Activated T-helper 1 cell treated with anti-CD3 and anti-CD28 coated beads, Interleukin-2, amount 50 U/mL, for 16 hours (primary cell): ENCODE measurements at regions not wholly inside any gene's neighbourhood (a gene's known extent, or its start where the extent isn't known, plus 50 kb on each side); places are given as distances from the start of the nearest gene placed in this dataset.

Experiments used
- DNase-seq, 2 donors: peaks; one replicate each; pipeline ENCODE4 v3.0.0-alpha.2; 2020; ENCODE audit warnings: low read depth in 1 of 2, low spot score in 1 of 2

- DNase-seq = no peak
These were observed 128.5 kb upstream of the COL1A2 start for GRCh38 chr7:94266238-94266644.

- no peak for DNase-seq
These were observed 123.9 kb upstream of the COL1A2 start for GRCh38 chr7:94270772-94271171.

DNA sequence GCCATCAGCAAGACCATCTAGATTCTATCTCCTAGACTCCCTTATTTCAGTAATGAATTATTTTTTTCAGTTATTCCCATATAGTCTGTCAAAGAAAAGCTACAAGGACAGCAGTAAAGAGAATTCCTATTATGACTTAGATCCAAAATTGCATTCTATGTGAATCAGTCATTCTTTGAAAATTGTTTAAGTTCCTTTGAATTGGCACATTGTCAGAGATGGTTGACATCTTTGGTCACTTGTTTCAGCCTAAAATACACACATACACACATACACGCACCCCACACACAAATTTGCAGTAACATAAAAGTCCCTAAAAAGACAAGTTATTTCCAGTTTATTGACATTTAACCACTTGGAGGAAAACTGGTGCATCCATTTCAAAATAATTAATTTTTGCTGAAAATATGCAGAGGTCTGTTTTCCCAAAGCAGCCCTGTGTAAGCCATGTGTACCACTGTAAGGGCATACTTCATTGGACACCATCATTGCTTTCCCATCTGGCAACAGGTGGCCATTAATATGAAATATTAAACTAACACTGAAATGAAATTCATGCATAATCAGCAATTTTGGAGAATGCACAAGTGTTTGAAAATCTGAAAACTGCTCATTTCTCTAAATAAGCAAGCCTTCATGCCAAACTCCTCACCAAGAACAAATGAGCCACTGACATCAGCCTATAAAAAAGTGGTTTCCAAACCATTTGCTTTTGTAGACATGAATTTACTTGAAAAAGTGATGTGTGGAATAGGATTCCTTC lies 121.7 kb upstream of the COL1A2 start:
- DNase-seq = no peak

DNA sequence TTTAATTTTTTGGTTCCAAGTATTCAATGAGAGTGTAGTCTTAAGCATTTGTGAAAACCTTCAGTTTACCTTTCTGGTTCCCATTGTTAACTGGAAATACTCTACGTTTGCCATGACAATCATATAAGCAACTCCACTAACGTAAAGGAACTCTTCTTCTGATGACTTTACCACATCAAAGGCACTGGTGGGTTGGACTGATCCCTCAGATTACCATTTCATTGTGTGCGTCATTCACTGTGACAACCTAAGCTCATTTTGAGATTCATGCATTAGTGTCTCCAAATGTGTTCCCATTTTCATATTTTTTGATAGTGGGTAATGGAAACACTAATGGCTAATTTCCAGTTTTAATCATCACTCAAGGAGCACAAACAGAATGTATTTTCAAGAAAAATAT lies 119.9 kb upstream of the COL1A2 start:
- DNase-seq = no peak

- no peak for DNase-seq
These were observed 118.7 kb upstream of the COL1A2 start for GRCh38 chr7:94276027-94276426.

- no peak for DNase-seq
These were observed 117.9 kb upstream of the COL1A2 start for GRCh38 chr7:94276795-94277194.

DNA sequence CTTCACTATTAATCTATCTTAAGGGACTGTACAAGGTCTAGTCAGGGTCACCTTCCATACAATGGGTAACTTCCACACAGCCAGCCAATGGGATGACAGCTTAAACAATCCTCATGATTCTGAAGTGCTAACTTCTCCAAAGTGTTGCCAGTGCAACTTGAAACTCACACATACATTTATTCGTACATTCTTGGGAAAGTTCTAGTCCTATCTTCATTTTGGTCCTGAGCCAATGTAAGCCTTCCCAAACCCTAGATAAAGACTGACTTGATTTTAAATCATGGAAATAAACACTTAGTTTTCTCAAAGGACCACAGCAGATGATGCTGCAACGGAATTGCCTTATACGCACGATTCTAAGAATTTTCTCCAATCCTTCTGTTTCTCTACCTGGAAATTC lies 117.5 kb upstream of the COL1A2 start:
- no peak for DNase-seq

GRCh38 chr7:94280851-94281250 lies 113.8 kb upstream of the COL1A2 start:
- DNase-seq = no peak

DNA sequence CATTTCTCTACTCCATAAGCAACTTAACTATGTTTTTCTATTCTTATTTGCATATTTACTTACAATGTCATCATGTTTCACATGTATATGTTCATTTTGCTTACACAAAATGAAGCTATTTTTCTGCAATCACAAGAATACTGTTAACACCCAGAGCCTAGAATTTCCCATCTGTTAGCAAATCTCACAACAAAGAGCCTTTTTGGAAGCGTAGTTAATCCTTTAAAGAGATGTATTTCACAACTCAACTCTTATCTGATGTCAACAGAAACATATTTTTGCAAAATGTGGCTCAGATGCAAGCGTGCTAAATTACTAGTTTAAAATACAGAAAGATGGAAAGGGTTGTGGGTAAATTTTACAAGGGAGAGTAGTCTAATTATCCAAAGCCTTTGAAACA lies 110.6 kb upstream of the COL1A2 start:
- no peak for DNase-seq

DNA sequence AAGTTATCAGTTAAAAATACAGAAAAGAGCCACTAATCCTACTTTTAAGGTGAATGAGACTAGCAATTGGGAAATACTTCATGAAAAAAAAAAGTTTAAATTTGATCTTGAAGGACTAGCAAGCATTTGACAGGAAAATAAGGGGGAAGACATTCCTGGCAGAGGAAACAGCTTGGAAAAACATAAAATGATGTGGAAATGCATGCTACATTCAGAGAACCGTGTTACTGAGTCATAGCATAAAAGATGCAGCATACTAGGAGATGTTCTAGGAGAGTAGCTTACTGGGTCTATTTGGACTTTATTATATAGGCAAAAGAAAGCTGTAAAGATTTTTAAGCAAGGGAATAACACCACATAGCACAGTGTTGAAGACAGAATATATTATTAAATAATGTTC lies 108.6 kb upstream of the COL1A2 start:
- DNase-seq = no peak

- DNase-seq = no peak
These were observed 106.6 kb upstream of the COL1A2 start for GRCh38 chr7:94288096-94288495.

- DNase-seq = no peak
These were observed 105.6 kb upstream of the COL1A2 start for GRCh38 chr7:94289071-94289470.

GRCh38 chr7:94294471-94295131 lies 100.1 kb upstream of the COL1A2 start:
- no peak for DNase-seq

DNA sequence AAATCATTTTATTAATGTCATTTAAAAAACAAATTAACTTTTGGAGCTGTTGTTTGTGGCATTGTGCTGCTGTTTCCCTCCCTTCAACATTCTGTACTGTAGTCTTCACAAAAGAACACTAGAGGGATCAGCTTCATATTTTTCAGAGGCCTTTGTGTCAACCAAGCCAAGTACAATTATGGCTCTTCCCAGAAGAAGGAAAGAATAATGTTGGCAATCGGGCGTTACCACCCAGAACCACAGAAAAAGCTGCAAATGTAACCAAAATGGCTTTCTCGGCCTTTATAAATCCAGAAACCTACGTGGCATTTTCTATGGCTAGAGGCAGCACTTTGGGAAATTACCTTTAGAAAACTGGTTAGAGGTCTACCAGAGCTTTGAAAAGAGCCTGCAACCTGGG lies 98.8 kb upstream of the COL1A2 start:
- DNase-seq = no peak

DNA sequence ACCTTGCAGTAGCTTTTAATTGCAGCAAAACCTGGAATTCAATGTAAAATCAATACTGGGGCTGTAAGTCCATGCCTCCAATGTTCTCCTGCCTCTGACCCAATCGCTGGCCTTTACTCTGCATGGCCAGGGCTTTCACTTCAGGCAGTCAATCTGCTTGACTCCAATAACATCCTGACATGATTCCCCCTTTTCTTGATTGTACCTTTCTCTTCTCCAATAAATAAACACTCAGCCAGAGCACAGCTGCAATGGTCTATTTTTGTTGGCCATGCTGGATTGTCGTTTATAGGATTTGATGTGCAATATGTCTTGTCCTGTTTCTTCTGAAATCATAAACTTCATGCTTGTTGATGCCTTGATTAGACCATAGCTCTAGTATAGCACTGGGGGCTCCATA lies 97.8 kb upstream of the COL1A2 start:
- DNase-seq = no peak

DNA sequence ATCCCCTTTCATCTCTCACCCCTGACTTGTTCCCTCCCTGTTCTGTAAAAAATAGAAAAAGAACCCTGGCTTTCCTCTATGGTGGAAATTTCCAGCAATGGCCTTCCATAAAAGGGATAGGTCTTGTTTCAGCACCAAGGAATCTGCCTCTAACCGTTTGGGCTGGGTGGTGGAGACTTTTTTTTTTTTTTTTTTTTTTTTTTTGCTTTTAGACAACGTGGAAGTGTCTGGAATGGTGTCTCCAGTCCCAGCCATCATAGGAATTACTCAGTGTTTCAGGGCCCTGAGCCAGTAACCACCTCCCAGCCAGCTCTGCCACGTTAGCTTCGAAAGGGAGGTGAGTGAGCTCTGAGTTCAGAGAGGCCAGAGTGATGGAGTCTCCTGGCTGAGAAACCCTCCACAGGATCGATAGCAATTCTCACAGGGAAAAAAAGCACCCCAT lies 97.3 kb upstream of the COL1A2 start:
- DNase-seq = no peak

GRCh38 chr7:94298943-94299342 lies 95.8 kb upstream of the COL1A2 start:
- DNase-seq = no peak

DNA sequence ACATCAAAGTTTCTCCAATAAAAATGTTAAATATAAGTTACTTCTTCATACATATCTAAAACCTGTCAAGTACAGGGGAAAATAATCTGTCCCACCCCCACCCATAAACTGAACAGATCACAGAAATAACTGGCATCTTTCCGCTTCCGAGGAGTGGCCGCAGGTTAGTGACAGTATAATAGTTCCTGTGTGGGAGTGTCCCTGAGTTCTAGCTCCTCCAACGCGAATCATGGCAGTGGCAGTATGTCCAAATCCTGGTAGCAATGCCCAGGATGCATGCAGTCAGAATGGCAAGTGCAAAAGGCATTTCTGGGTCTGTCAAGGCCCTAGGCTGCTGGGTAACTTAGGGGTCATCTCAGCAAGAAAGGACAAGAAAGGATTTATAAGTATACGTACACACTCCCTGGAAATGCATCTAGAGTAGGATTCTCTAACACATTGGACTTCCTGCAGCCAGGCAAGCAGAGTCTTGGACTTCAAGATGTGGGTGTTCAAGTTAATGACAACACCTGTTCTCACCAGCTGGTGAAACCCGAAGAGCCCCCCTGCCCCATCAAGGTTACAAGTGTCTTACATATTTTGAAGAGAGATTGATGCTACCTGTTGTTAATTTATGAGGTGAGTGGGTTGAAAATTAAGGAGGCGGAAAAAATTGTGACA lies 94.4 kb upstream of the COL1A2 start:
- no peak for DNase-seq

DNA sequence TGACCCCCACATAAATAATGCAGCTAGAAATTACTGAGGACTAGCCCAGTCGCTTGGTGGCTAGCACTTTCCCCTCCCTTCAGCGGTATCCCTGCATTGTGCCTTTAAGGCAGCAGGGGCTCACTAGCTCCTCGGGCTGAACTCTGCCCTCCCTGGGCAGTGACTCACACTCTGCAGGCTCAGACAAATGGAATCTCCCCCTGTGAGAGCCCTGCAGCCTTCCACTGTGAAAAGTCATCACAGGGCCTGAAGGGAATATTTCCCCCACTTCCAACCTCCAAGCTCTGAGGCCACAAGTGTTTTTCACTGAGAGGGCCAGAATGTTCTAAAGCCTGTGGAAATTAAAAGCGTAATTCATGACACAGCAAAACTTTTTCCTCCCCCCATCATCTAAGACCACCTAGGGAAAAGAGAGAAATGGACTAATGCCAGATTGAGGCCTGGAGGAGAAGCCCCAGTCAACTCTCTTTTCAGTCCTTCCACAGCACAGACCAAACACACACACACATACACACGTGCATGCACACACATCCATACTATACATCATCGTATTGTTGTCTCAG lies 93.6 kb upstream of the COL1A2 start:
- no peak for DNase-seq

DNA sequence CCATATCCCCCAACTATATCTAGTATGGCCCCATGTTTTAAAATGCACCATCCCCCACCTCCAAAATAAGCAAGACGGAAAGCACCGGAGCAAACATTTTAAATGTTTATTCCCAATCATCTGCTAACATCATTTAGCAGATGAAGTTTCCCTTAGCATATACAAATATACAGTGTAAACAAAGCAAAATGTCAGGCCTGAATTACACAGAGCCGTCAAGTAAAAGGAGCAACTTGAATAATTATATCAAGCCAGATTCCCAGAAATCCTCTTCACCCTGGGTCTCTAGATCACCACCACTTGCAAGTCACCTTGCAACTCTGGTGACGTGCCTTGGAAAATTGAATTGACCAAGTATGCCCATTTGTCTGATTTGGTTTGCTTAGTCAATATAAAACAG lies 91.6 kb upstream of the COL1A2 start:
- DNase-seq = no peak

- DNase-seq = no peak
These were observed 91.0 kb upstream of the COL1A2 start for GRCh38 chr7:94303695-94304094.

GRCh38 chr7:94304878-94305277 lies 89.8 kb upstream of the COL1A2 start:
- no peak for DNase-seq
